Keratinocyte (primary cell): ENCODE measurements at regions not wholly inside any gene's neighbourhood (a gene's known extent, or its start where the extent isn't known, plus 50 kb on each side); places are given as distances from the start of the nearest gene placed in this dataset.
A peak's percentile ranks its signal among the peaks of the same experiment; 100 is the strongest.

Source experiments
- DNase-seq: peaks from one replicate; pipeline ENCODE4 v3.0.0-alpha.2; 2011; ENCODE audit warnings: low read depth, missing footprints, low spot score
- FAIRE-seq: peaks from 2 replicates; lab custom pipeline; 2011; peaks lifted over from hg19 to GRCh38; lab: Jason Lieb, UNC
- H2AFZ ChIP-seq: 2 replicates; pipeline ENCODE4 v1.6.0; 2012; ENCODE audit warnings: low read length, control low read depth, inconsistent platforms; ENCODE audit not compliant: control insufficient read depth
- H3K27ac ChIP-seq: 2 replicates; pipeline ENCODE4 v1.5.1; 2011; ENCODE audit warnings: low read length; ENCODE audit not compliant: control insufficient read depth, insufficient read depth
- H3K27me3 ChIP-seq: 3 replicates; pipeline ENCODE4 v1.6.0; 2011; ENCODE audit warnings: low read length; ENCODE audit not compliant: control insufficient read depth, insufficient read depth; ENCODE audit errors: extremely low read depth
- H3K36me3 ChIP-seq, 2 experiments: 2 replicates in 1 of 2; 3 replicates in 1 of 2; pipeline ENCODE4 v1.5.1; 2011; ENCODE audit warnings: low read length in 2 of 2, mild to moderate bottlenecking in 1 of 2; ENCODE audit not compliant: control insufficient read depth in 2 of 2, insufficient read depth in 2 of 2; ENCODE audit errors: extremely low read depth in 1 of 2
- H3K4me1 ChIP-seq: 3 replicates; pipeline ENCODE4 v1.5.1; 2011; ENCODE audit warnings: low read length; ENCODE audit not compliant: control insufficient read depth, insufficient read depth; ENCODE audit errors: extremely low read depth
- H3K4me2 ChIP-seq: 3 replicates; pipeline ENCODE4 v1.6.0; 2011; ENCODE audit warnings: low read depth, low read length; ENCODE audit not compliant: control insufficient read depth, insufficient read depth; ENCODE audit errors: extremely low read depth
- H3K4me3 ChIP-seq, 3 experiments: fragments of 200-600 bp in 1 of 3; sonication (generic) in 1 of 3; 2 replicates in 2 of 3; 3 replicates in 1 of 3; pipeline ENCODE4 v1.5.1; 2011 to 2016; ENCODE audit warnings: low read length in 3 of 3, mild to moderate bottlenecking in 3 of 3, control low read depth in 2 of 3, inconsistent platforms in 1 of 3, low read depth in 1 of 3, mixed read lengths in 1 of 3, mixed run types in 1 of 3, moderate library complexity in 1 of 3; ENCODE audit not compliant: control insufficient read depth in 2 of 3, insufficient read depth in 2 of 3; ENCODE audit errors: extremely low read depth in 1 of 3
- H3K79me2 ChIP-seq: 2 replicates; pipeline ENCODE4 v1.6.0; 2012; ENCODE audit warnings: low read length; ENCODE audit not compliant: control insufficient read depth, insufficient read depth
- H3K9ac ChIP-seq: 3 replicates; pipeline ENCODE4 v1.6.0; 2011; ENCODE audit warnings: low read length; ENCODE audit not compliant: control insufficient read depth, insufficient read depth; ENCODE audit errors: extremely low read depth
- H3K9me1 ChIP-seq: 3 replicates; pipeline ENCODE4 v1.6.0; 2011; ENCODE audit warnings: low read length; ENCODE audit not compliant: control insufficient read depth, insufficient read depth; ENCODE audit errors: extremely low read depth
- H3K9me3 ChIP-seq: 2 replicates; pipeline ENCODE4 v1.5.1; 2012; ENCODE audit warnings: low read depth, low read length; ENCODE audit not compliant: control insufficient read depth
- H4K20me1 ChIP-seq: 3 replicates; pipeline ENCODE4 v1.6.0; 2011; ENCODE audit warnings: low read length; ENCODE audit not compliant: control insufficient read depth, insufficient read depth; ENCODE audit errors: extremely low read depth
- EZH2 ChIP-seq: IDR thresholded peaks from one replicate; pipeline ENCODE4 v1.6.1; 2012; ENCODE audit warnings: inconsistent platforms, mild to moderate bottlenecking, low read length, moderate library complexity
- dilution Hi-C: fragments of 300-500 bp; cut with MboI; formaldehyde crosslinking; loops from one replicate; pipeline ENCODE4 v1.7.0; 2020; ENCODE audit warnings: low sequenced_read_pairs; ENCODE audit not compliant: extremely low pct_ligation_motif_present
- TF ChIP-seq, protein P1 (sequence below), 3 experiments: IDR thresholded peaks in 1 of 3; conservative IDR thresholded peaks in 1 of 3; optimal IDR thresholded peaks in 1 of 3; 2 replicates in 2 of 3; 3 replicates in 1 of 3; pipeline versions ENCODE3 to v1.5.1; 2011; ENCODE audit warnings: low read length in 3 of 3, mild to moderate bottlenecking in 3 of 3, moderate library complexity in 2 of 3, control low read depth in 1 of 3, inconsistent platforms in 1 of 3; ENCODE audit not compliant: insufficient read depth in 2 of 3; ENCODE audit errors: extremely low read depth in 1 of 3

DNA sequence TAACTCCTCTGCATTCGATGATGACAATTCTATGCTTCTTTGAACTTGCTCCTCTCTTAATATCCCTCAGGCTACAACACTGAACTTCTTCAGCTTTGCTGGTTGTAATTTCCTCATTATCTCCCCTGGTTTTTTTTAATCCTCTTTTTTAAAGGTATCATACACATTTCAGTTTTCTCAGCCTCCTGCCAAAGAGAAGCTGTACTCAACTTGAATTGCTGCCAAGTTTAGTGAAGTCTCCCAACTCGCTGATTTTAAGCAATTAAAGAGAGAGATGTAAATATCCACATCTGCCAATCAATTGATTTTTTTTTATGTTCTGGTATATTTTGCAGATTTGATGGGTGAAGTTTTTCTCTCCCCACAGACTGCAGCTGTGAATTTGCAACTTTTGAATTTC, 817.8 kb downstream of the GALC start:
- no peak overlapping the region for H3K27ac ChIP-seq
- H3K27me3 ChIP-seq, result no peaks in the 10 kb centered on the region
- no peaks in the 10 kb centered on the region for H3K36me3 ChIP-seq
- no peak for TF ChIP-seq EZH2
- TF ChIP-seq, protein P1, sequence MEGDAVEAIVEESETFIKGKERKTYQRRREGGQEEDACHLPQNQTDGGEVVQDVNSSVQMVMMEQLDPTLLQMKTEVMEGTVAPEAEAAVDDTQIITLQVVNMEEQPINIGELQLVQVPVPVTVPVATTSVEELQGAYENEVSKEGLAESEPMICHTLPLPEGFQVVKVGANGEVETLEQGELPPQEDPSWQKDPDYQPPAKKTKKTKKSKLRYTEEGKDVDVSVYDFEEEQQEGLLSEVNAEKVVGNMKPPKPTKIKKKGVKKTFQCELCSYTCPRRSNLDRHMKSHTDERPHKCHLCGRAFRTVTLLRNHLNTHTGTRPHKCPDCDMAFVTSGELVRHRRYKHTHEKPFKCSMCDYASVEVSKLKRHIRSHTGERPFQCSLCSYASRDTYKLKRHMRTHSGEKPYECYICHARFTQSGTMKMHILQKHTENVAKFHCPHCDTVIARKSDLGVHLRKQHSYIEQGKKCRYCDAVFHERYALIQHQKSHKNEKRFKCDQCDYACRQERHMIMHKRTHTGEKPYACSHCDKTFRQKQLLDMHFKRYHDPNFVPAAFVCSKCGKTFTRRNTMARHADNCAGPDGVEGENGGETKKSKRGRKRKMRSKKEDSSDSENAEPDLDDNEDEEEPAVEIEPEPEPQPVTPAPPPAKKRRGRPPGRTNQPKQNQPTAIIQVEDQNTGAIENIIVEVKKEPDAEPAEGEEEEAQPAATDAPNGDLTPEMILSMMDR (optimal IDR thresholded peaks at IDR 0.05 in 1 of 3, IDR thresholded peaks at IDR 0.05 in 1 of 3, conservative IDR thresholded peaks at IDR 0.05 in 1 of 3; ENCODE audit: extremely low read depth in 1 of 3, insufficient read depth in 2 of 3, low read length in 3 of 3), result no peak
- H3K4me3 ChIP-seq, result no peak overlapping the region
- H3K9me3 ChIP-seq, result peaks cover 3% of the 10 kb centered on the region
- DNase-seq (no peak), FAIRE-seq (peak; percentile 26)
- H3K9ac ChIP-seq, result no peak overlapping the region
- no peak overlapping the region for H3K4me2 ChIP-seq
- no peaks in the 10 kb centered on the region for H3K4me1 ChIP-seq
- dilution Hi-C loops, result no loop called here
- H4K20me1 ChIP-seq, result no peaks in the 10 kb centered on the region
- no peak overlapping the region for H2AFZ ChIP-seq
- no peaks in the 10 kb centered on the region for H3K79me2 ChIP-seq
- no peaks in the 10 kb centered on the region for H3K9me1 ChIP-seq

DNA sequence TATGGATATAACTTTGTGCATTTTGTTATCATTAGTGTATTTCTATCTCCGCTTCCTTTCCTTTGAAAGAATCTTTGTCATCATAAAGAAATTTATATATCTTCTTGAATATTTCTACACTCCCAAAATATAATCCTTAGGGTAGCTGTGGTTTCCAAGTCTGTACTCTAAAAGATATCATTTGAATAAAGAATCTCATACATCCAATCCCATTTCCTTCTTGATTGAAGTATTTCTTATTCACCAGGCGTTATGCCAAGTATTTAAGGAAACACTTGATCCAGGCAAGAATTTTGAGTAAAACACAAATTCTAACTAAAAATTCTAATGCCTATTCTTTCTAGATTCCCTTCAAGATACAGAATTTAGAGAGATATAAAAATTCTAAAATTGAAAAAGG, 821.8 kb downstream of the GALC start:
- DNase-seq (no peak), FAIRE-seq (no peak)
- TF ChIP-seq, protein P1 (optimal IDR thresholded peaks at IDR 0.05 in 1 of 3, IDR thresholded peaks at IDR 0.05 in 1 of 3, conservative IDR thresholded peaks at IDR 0.05 in 1 of 3; ENCODE audit: extremely low read depth in 1 of 3, insufficient read depth in 2 of 3, low read length in 3 of 3), result no peak
- TF ChIP-seq EZH2, result no peak
- Histone ChIP-seq H3K4me3 (no peak overlapping the region), H3K9me3 (no peaks in the 10 kb centered on the region), H3K4me2 (no peak overlapping the region), H3K36me3 (no peaks in the 10 kb centered on the region), H3K27ac (no peak overlapping the region), H3K27me3 (no peaks in the 10 kb centered on the region), H4K20me1 (no peaks in the 10 kb centered on the region), H3K9me1 (no peaks in the 10 kb centered on the region), H3K4me1 (no peaks in the 10 kb centered on the region), H3K79me2 (no peaks in the 10 kb centered on the region), H2AFZ (no peak overlapping the region), H3K9ac (no peak overlapping the region)
- dilution Hi-C loops, result no loop called here
